Effector CD4-positive, alpha-beta T cell (primary cell): ENCODE measurements at regions not wholly inside any gene's neighbourhood (a gene's known extent, or its start where the extent isn't known, plus 50 kb on each side); places are given as distances from the start of the nearest gene placed in this dataset.

Experiments used
- DNase-seq: peaks from one replicate; pipeline ENCODE4 v3.0.0-alpha.2; 2020

- DNase-seq, result no peak
These were observed 376.6 kb upstream of the SLCO3A1 start for GRCh38 chr15:91476861-91477260.

DNA sequence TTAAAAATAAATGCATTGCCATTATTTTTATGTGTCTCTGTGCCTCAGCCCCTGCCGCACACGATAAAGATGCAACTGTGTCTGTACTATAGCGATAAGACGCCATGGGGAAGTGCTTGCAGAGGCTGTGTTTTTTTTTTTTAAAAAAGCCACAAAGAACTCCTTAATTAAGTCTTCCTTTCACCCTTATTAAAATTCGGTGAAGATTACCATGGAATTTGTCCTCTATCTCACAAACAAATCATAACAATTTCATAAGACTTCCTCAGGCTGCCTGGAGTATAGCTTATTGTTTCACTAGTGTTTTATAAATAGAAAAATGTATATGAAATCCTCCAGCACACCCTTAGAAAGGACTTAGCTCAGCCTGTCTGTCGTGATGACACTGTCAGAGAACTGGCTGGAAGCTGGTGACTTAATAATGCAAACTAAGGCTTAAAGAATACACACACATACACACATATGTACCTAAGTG, 374.8 kb upstream of the SLCO3A1 start:
- no peak for DNase-seq

GRCh38 chr15:91480426-91480825, 373.1 kb upstream of the SLCO3A1 start:
- DNase-seq, result no peak

- DNase-seq, result no peak
These were observed 370.7 kb upstream of the SLCO3A1 start for GRCh38 chr15:91482799-91483198.

GRCh38 chr15:91484141-91484540, 369.4 kb upstream of the SLCO3A1 start:
- no peak for DNase-seq

DNA sequence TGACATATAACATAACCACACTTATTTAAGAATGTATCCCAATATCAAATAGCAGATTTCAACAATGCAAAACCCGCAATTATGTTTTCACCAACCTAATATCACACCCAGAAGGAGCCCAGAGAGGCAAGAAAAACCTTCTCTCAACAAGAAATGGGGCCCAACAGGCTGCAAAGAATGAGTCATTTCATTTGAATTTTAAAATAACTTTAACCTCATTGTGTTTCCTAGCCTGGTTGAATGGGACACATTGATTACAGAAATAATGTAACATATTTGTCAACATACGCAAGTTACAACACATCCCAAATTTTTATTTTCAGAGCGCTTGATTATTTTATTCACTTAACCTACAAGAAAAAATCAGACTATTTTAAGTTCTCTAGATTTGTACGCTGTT, 365.1 kb upstream of the SLCO3A1 start:
- DNase-seq, result no peak

GRCh38 chr15:91490211-91490610, 363.3 kb upstream of the SLCO3A1 start:
- no peak for DNase-seq

DNA sequence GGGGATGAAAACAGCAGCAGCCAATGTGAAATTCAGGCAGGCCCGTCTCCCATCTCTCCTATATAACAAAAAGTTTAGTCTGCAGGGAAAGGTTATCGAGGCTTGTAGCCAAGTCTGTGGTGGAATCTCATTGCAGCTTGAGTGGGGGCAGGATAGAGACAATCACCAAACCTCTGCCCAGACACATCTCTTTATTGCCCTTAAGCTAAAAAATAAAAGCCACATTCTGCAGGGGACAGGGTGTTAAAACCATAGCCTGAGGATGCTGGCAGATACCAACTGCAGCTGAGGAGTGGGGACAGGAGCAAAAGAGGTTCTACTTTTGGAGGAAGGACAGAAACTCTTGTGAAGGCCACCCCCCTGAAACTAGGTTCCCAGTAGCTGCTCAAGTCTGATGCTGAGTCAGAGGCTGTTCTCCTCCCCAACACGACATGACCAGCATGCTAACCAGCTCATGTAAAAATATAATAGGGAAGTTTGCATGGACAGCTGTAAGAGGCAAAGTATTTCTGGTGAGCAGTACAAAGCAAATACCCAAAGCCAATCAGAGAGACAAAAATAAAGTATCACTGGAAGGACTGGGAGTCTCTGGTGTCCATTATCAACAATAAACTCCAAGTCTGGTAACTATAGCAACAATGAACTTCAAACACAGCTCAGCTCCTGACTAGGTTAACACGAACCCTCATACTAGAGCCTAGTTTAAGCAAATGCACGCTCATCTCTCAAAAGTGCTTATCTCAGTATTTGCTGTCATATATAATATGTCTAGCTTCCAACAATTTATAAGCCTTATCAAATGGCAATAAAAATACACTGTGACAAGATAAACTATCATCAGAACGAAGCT, 362.2 kb upstream of the SLCO3A1 start:
- no peak for DNase-seq

GRCh38 chr15:91496754-91497691, 356.5 kb upstream of the SLCO3A1 start:
- no peak for DNase-seq

GRCh38 chr15:91498046-91498748, 355.3 kb upstream of the SLCO3A1 start:
- no peak for DNase-seq

DNA sequence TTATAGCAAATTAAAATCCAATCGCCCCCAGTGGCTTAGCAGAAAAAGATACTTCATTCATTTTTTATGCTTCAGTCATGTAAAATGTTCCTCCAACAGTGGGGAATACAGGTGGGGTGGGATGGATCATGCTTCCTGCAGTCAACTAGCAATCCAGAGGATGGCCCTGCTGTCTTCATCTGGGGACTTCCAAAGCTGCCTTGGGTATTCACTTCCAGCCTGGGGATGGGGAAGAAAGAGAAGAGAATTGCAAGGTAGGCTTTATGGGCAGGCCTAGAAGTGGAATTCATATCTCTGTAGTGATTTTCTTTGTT, 354.8 kb upstream of the SLCO3A1 start:
- DNase-seq, result no peak

- DNase-seq, result no peak
These were observed 353.6 kb upstream of the SLCO3A1 start for GRCh38 chr15:91499774-91500383.

DNA sequence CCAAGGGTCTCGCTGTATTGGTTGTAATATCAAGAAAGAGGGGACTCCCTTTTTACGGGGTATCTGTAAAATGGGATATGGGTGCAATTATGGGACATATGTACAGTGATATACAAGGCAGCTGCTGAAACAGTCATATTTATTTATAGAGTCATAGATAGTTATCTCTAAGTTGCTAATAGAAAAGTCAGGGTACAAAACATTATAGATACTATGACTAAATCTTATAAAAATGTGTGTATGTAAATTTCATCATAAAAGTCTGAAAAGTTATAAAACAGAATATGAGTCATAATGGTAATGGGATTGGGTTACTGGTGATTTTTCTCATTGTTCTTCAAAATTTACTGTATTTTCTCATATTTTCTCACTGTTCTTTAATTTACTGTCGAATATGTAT, 344.9 kb upstream of the SLCO3A1 start:
- no peak for DNase-seq

- no peak for DNase-seq
These were observed 339.4 kb upstream of the SLCO3A1 start for GRCh38 chr15:91514147-91514546.

GRCh38 chr15:91515188-91515754, 338.2 kb upstream of the SLCO3A1 start:
- DNase-seq, result no peak

DNA sequence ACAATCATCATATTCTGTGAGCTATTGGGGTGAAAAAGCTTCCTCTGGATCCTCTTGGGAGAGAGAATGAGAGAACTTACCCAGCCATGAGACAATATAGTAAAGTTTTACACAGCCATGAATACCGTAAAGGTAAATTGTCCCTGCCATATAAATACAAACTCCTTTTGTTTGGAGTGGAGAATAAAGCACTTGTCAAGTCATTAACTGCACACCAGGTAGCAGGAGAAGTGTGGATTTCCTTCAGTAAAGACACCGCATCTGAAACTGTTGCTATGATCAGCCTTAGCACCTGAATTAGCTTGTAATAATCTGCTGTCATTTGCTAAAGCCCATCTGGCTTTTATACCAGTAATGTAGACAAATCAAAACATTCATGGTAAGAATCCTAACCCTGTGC, 336.6 kb upstream of the SLCO3A1 start:
- no peak for DNase-seq

DNA sequence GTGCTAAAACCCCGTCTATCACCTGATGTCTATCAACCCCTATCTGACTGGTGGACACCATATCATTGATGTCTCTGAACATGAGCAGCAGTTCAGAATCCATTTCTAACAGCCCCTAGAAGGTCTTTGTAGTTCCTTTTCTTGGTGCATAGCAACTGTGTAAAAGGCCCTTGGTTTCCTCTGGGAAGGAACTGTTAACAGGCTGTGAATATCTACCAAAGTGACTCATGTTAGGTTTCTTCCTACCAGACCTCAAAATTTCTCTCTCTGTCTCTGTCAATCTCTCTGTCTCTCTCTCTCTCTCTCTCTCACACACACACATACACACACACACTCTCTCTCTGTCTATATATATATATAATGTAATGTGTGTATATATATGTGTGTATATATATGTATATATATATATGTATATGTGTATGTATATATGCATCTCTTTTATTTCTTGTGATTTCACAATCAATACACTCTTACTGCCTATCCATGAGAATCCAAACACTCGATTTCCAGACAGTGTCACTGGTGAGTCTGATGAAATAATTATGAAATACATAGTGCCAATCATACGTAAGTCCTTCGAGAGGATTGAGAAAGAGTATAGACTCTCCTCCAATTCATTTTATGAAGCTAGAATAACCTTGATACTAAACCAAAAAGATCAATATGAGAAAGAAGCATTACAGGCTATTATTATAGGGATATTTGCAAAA, 335.9 kb upstream of the SLCO3A1 start:
- DNase-seq, result no peak

- no peak for DNase-seq
These were observed 332.7 kb upstream of the SLCO3A1 start for GRCh38 chr15:91520850-91521249.

GRCh38 chr15:91521548-91521947, 332.0 kb upstream of the SLCO3A1 start:
- no peak for DNase-seq

DNA sequence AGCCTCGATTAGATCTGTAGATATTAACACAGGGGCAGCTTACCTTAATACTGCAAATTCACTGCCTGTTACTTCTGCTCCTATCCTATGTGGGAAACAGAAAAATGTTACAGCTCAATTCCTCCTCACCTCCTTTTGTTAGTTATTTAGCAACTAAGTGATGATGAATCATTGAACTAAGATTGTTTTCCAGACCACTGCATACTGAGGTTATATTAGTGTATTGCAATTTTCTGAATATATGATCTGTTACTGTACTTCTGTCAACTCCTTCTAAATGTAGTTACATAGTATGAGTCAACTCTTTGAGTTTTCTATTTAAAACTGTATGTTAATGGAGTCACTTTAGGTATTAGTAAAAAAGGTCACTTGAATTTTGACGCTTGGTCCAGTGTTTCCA, 331.5 kb upstream of the SLCO3A1 start:
- DNase-seq, result no peak

DNA sequence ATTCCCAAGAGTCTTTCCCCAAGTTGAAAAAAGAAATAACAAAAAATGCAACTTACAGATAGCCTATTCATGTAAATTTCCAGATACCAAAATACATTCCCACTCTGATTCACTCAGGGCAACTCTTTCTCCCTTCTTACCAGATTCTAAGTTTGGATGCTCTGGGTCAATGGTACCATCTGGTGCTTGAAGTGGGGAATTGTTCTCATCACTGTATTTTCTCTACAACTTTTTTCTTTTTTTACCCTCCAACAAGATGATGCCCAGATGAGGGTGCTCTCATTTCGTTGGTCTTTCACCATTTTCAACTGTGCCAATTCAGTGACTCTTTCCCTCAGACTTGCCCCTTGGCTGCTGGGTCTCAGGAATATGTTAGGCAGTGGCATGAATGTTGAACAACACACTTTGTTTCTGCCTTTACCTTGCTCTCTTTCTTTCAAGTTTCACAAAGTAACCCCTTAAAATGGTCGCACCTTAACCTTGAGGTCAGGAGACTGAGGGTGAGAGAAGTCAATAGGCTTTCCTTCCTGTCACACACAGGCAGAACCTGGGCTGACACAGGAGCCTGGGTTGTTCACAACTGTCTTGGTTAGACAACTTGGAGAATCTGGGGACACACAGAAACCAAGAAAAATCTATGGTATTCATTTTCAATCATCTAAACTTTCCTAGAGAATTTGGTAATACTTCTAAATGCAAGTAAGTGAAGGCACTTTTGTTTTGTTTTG, 330.7 kb upstream of the SLCO3A1 start:
- DNase-seq, result no peak
